HEK293 (cell line): ENCODE measurements at regions not wholly inside any gene's neighbourhood (a gene's known extent, or its start where the extent isn't known, plus 50 kb on each side); places are given as distances from the start of the nearest gene placed in this dataset.

Experiments used
- ZBTB1 ChIP-seq: fragments of 450-650 bp; formaldehyde crosslinking; IDR thresholded peaks from 2 replicates; pipeline ENCODE4 v1.5.1; 2016; ENCODE audit warnings: missing biosample characterization, missing genetic modification characterization
- ZNF146 ChIP-seq: fragments of 450-650 bp; formaldehyde crosslinking; IDR thresholded peaks from 2 replicates; pipeline ENCODE4 v1.5.1; 2016; ENCODE audit warnings: missing biosample characterization, missing genetic modification characterization
- TF ChIP-seq, protein P1 (sequence below): fragments of 450-650 bp; formaldehyde crosslinking; IDR thresholded peaks from 2 replicates; pipeline ENCODE4 v1.5.1; 2016; ENCODE audit warnings: missing biosample characterization, missing genetic modification characterization
- TF ChIP-seq, protein P2 (sequence below): fragments of 450-650 bp; formaldehyde crosslinking; IDR thresholded peaks from 2 replicates; pipeline ENCODE4 v1.5.1; 2016; ENCODE audit warnings: missing biosample characterization, missing genetic modification characterization
- TF ChIP-seq, protein P3 (sequence below): fragments of 450-650 bp; formaldehyde crosslinking; IDR thresholded peaks from 2 replicates; pipeline ENCODE4 v1.5.1; 2017; ENCODE audit warnings: missing biosample characterization, missing genetic modification characterization

DNA sequence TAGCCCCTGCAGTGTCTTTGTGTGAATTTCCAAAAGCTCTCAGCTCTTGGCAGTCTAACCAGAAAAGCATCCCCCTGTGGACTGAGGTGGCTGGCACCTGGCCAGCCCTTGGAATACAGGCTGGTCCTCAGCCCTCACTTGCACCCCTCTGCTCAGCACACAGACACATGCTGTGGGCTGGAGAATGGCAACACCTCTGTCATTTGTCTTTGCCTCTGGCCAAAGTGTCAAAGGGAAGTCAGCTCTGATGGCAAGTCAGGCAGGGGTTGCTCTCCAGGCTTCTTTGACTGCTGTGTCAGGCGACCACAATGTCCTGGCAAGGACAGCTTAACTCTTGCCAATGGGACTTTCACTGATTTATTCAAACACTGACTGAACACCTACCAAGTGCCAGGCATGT, 724.8 kb downstream of the INHBA start:
- TF ChIP-seq ZNF146: no peak
- TF ChIP-seq ZBTB1 (tag by site-specific recombination): no peak
- TF ChIP-seq, protein P1, sequence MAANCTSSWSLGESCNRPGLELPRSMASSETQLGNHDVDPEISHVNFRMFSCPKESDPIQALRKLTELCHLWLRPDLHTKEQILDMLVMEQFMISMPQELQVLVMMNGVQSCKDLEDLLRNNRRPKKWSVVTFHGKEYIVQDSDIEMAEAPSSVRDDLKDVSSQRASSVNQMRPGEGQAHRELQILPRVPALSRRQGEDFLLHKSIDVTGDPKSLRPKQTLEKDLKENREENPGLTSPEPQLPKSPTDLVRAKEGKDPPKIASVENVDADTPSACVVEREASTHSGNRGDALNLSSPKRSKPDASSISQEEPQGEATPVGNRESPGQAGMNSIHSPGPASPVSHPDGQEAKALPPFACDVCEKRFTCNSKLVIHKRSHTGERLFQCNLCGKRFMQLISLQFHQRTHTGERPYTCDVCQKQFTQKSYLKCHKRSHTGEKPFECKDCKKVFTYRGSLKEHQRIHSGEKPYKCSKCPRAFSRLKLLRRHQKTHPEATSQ: no peak
- TF ChIP-seq, protein P2, sequence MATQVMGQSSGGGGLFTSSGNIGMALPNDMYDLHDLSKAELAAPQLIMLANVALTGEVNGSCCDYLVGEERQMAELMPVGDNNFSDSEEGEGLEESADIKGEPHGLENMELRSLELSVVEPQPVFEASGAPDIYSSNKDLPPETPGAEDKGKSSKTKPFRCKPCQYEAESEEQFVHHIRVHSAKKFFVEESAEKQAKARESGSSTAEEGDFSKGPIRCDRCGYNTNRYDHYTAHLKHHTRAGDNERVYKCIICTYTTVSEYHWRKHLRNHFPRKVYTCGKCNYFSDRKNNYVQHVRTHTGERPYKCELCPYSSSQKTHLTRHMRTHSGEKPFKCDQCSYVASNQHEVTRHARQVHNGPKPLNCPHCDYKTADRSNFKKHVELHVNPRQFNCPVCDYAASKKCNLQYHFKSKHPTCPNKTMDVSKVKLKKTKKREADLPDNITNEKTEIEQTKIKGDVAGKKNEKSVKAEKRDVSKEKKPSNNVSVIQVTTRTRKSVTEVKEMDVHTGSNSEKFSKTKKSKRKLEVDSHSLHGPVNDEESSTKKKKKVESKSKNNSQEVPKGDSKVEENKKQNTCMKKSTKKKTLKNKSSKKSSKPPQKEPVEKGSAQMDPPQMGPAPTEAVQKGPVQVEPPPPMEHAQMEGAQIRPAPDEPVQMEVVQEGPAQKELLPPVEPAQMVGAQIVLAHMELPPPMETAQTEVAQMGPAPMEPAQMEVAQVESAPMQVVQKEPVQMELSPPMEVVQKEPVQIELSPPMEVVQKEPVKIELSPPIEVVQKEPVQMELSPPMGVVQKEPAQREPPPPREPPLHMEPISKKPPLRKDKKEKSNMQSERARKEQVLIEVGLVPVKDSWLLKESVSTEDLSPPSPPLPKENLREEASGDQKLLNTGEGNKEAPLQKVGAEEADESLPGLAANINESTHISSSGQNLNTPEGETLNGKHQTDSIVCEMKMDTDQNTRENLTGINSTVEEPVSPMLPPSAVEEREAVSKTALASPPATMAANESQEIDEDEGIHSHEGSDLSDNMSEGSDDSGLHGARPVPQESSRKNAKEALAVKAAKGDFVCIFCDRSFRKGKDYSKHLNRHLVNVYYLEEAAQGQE (tag by site-specific recombination): no peak
- TF ChIP-seq, protein P3, sequence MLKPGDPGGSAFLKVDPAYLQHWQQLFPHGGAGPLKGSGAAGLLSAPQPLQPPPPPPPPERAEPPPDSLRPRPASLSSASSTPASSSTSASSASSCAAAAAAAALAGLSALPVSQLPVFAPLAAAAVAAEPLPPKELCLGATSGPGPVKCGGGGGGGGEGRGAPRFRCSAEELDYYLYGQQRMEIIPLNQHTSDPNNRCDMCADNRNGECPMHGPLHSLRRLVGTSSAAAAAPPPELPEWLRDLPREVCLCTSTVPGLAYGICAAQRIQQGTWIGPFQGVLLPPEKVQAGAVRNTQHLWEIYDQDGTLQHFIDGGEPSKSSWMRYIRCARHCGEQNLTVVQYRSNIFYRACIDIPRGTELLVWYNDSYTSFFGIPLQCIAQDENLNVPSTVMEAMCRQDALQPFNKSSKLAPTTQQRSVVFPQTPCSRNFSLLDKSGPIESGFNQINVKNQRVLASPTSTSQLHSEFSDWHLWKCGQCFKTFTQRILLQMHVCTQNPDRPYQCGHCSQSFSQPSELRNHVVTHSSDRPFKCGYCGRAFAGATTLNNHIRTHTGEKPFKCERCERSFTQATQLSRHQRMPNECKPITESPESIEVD (tag by site-specific recombination): no peak
